Nephron progenitor cell (in vitro differentiated cells): ENCODE measurements at regions not wholly inside any gene's neighbourhood (a gene's known extent, or its start where the extent isn't known, plus 50 kb on each side); places are given as distances from the start of the nearest gene placed in this dataset.

Source experiments
- DNase-seq: peaks from one replicate; pipeline ENCODE4 v3.0.0; 2021
- H3K27ac Mint-ChIP-seq: 2 replicates; pipeline ENCODE4 v1.8.0; 2021; ENCODE audit warnings: mild to moderate bottlenecking, moderate library complexity, mixed read lengths
- H3K27me3 Mint-ChIP-seq: 2 replicates; pipeline ENCODE4 v1.8.0; 2021; ENCODE audit warnings: mild to moderate bottlenecking, low read depth, mixed read lengths; ENCODE audit not compliant: poor library complexity
- H3K36me3 Mint-ChIP-seq: 2 replicates; pipeline ENCODE4 v1.8.0; 2021; ENCODE audit warnings: low read depth, mixed read lengths
- H3K4me1 Mint-ChIP-seq: 2 replicates; pipeline ENCODE4 v1.8.0; 2021; ENCODE audit warnings: mixed read lengths
- H3K4me3 Mint-ChIP-seq: 2 replicates; pipeline ENCODE4 v1.8.0; 2021; ENCODE audit warnings: mild to moderate bottlenecking, moderate library complexity, mixed read lengths
- H3K9me3 Mint-ChIP-seq: 2 replicates; pipeline ENCODE4 v1.8.0; 2021; ENCODE audit warnings: mild to moderate bottlenecking, moderate library complexity, mixed read lengths
- CTCF ChIP-seq: fragments of 200-600 bp; sonication (generic); IDR thresholded peaks from 2 replicates; pipeline ENCODE4 v1.5.0; 2021; ENCODE audit warnings: antibody characterized with exemption

- no peaks in the 10 kb centered on the region for H3K4me1 Mint-ChIP-seq
- no peak for DNase-seq
- no peak overlapping the region for H3K4me3 Mint-ChIP-seq
- no peak overlapping the region for H3K27ac Mint-ChIP-seq
- no peaks in the 10 kb centered on the region for H3K27me3 Mint-ChIP-seq
- TF ChIP-seq CTCF = no peak
- H3K36me3 Mint-ChIP-seq = no peaks in the 10 kb centered on the region
- no peaks in the 10 kb centered on the region for H3K9me3 Mint-ChIP-seq
Observed at GRCh38 chr17:53088481-53088880, 734.2 kb upstream of the KIF2B start.

- H3K4me3 Mint-ChIP-seq = no peak overlapping the region
- H3K4me1 Mint-ChIP-seq = peaks cover 11% of the 10 kb centered on the region
- peaks cover 52% of the 10 kb centered on the region for H3K9me3 Mint-ChIP-seq
- no peak for TF ChIP-seq CTCF
- H3K27ac Mint-ChIP-seq = peak overlapping the region; percentile 76
- H3K27me3 Mint-ChIP-seq = no peaks in the 10 kb centered on the region
- H3K36me3 Mint-ChIP-seq = peaks cover 12% of the 10 kb centered on the region
- DNase-seq = no peak
Observed at GRCh38 chr17:53061446-53061845, 761.3 kb upstream of the KIF2B start.

- TF ChIP-seq CTCF = no peak
Observed at GRCh38 chr17:53058031-53058430, 764.7 kb upstream of the KIF2B start.

GRCh38 chr17:53046781-53047180 lies 775.9 kb upstream of the KIF2B start:
- Mint-ChIP-seq H3K27me3 (peaks cover 3% of the 10 kb centered on the region), H3K9me3 (peaks cover 20% of the 10 kb centered on the region), H3K4me1 (no peaks in the 10 kb centered on the region), H3K27ac (no peak overlapping the region), H3K4me3 (no peak overlapping the region), H3K36me3 (no peaks in the 10 kb centered on the region)
- no peak for DNase-seq
- no peak for TF ChIP-seq CTCF

More at GRCh38 chr17:53058031-53058430, 764.7 kb upstream of the KIF2B start:
- H3K27ac Mint-ChIP-seq = no peak overlapping the region
- peaks cover 11% of the 10 kb centered on the region for H3K4me1 Mint-ChIP-seq
- no peak for DNase-seq
- peaks cover 2% of the 10 kb centered on the region for H3K27me3 Mint-ChIP-seq
- H3K4me3 Mint-ChIP-seq = no peak overlapping the region
- peaks cover 12% of the 10 kb centered on the region for H3K36me3 Mint-ChIP-seq
- peaks cover 56% of the 10 kb centered on the region for H3K9me3 Mint-ChIP-seq

GRCh38 chr17:53039981-53040380 lies 782.7 kb upstream of the KIF2B start:
- no peak for TF ChIP-seq CTCF
- Mint-ChIP-seq H3K4me3 (no peak overlapping the region), H3K27ac (no peak overlapping the region), H3K27me3 (peaks cover 3% of the 10 kb centered on the region), H3K36me3 (no peaks in the 10 kb centered on the region), H3K9me3 (peaks cover 13% of the 10 kb centered on the region), H3K4me1 (no peaks in the 10 kb centered on the region)
- DNase-seq = no peak

GRCh38 chr17:53033297-53033696 lies 789.4 kb upstream of the KIF2B start:
- H3K36me3 Mint-ChIP-seq = no peaks in the 10 kb centered on the region
- no peaks in the 10 kb centered on the region for H3K27me3 Mint-ChIP-seq
- TF ChIP-seq CTCF = no peak
- no peak overlapping the region for H3K27ac Mint-ChIP-seq
- H3K9me3 Mint-ChIP-seq = peaks cover 16% of the 10 kb centered on the region
- DNase-seq = no peak
- no peak overlapping the region for H3K4me3 Mint-ChIP-seq
- H3K4me1 Mint-ChIP-seq = no peaks in the 10 kb centered on the region
